ENCODE measurements at regions not wholly inside any gene's neighbourhood (a gene's known extent, or its start where the extent isn't known, plus 50 kb on each side); places are given as distances from the start of the nearest gene placed in this dataset.

GRCh38 chrX:40313269-40313668 lies 215.5 kb upstream of the BCOR start:
- Histone ChIP-seq H3K4me3 (no peak overlapping the region), H3K36me3 (replicated peaks) (no peaks in the 10 kb centered on the region), H3K9me3 (no peaks in the 10 kb centered on the region), H3K4me1 (no peaks in the 10 kb centered on the region), H3K27me3 (ENCODE audit: low read depth) (no peaks in the 10 kb centered on the region)
- in situ Hi-C loops (cut with MboI; ENCODE audit: low sequenced_read_pairs) = no loop called here
- no peak for DNase-seq (ENCODE audit: low spot score in 2 of 2)

- no peak overlapping the region for H3K4me3 ChIP-seq
- no peaks in the 10 kb centered on the region for H3K36me3 ChIP-seq (replicated peaks)
- in situ Hi-C loops (cut with MboI; ENCODE audit: low sequenced_read_pairs) = no loop called here
- no peaks in the 10 kb centered on the region for H3K27me3 ChIP-seq (ENCODE audit: low read depth)
- DNase-seq (ENCODE audit: low spot score in 2 of 2) = no peak
- no peaks in the 10 kb centered on the region for H3K9me3 ChIP-seq
- no peaks in the 10 kb centered on the region for H3K4me1 ChIP-seq
Measured at GRCh38 chrX:40310447-40310846, 212.7 kb upstream of the BCOR start.

- in situ Hi-C loops (cut with MboI; ENCODE audit: low sequenced_read_pairs) = no loop called here
- Histone ChIP-seq H3K4me3 (no peak overlapping the region), H3K27me3 (ENCODE audit: low read depth) (no peaks in the 10 kb centered on the region), H3K9me3 (no peaks in the 10 kb centered on the region), H3K36me3 (replicated peaks) (no peaks in the 10 kb centered on the region), H3K4me1 (no peaks in the 10 kb centered on the region)
- no peak for DNase-seq (ENCODE audit: low spot score in 2 of 2)
Measured at GRCh38 chrX:40310016-40310415, 212.3 kb upstream of the BCOR start.

DNA sequence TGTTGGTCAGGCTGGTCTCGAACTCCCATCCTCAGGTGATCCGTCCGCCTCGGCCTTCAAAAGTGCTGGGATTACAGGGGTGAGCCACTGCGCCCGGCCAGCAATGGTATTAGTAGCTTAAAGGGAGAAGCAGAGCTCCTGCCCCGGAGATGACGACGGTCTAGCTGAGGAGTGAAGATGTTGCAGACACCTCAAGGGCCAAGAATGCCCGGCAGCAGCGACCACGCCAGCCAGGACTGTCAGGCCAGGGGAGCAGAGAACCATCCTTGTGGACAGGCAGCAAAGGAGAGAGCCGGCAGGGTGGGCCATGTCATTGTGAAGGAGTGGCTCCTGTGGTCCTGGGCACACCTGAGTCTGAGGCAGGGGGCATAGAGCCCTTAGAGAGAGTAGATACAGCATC lies 210.1 kb upstream of the BCOR start:
- Histone ChIP-seq H3K4me1 (no peaks in the 10 kb centered on the region), H3K36me3 (replicated peaks) (no peaks in the 10 kb centered on the region), H3K9me3 (no peaks in the 10 kb centered on the region), H3K27me3 (ENCODE audit: low read depth) (no peaks in the 10 kb centered on the region), H3K4me3 (no peak overlapping the region)
- no peak for DNase-seq (ENCODE audit: low spot score in 2 of 2)
- in situ Hi-C loops (cut with MboI; ENCODE audit: low sequenced_read_pairs) = no loop called here

DNA sequence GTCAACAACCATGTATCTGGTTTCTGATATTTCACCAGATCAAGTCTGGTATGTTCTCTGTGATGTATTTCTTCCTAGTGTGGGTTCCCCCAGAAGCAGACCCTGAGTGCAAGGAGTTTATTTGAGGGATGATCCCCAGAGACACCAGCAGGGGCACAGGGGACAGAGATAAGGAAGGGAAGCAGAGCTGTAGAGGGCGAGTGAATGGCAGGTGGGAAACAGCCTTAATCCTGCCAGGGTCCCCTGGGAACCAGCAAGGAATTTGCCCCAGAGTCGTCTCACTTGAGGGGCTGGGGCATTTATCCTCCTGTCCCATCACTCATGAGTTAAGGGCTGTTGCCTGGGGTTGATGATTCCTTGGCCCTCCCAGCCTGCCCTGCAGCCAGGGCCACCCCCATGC lies 206.4 kb upstream of the BCOR start:
- in situ Hi-C loops (cut with MboI; ENCODE audit: low sequenced_read_pairs) = no loop called here
- Histone ChIP-seq H3K4me3 (no peak overlapping the region), H3K36me3 (replicated peaks) (no peaks in the 10 kb centered on the region), H3K9me3 (no peaks in the 10 kb centered on the region), H3K4me1 (no peaks in the 10 kb centered on the region), H3K27me3 (ENCODE audit: low read depth) (no peaks in the 10 kb centered on the region)
- DNase-seq (ENCODE audit: low spot score in 2 of 2) = no peak

GRCh38 chrX:40303256-40304077 lies 205.7 kb upstream of the BCOR start:
- no peaks in the 10 kb centered on the region for H3K27me3 ChIP-seq (ENCODE audit: low read depth)
- H3K4me1 ChIP-seq = no peaks in the 10 kb centered on the region
- in situ Hi-C loops (cut with MboI; ENCODE audit: low sequenced_read_pairs) = no loop called here
- no peaks in the 10 kb centered on the region for H3K9me3 ChIP-seq
- DNase-seq (ENCODE audit: low spot score in 2 of 2) = no peak
- H3K36me3 ChIP-seq (replicated peaks) = no peaks in the 10 kb centered on the region
- no peak overlapping the region for H3K4me3 ChIP-seq

- no peaks in the 10 kb centered on the region for H3K36me3 ChIP-seq (replicated peaks)
- DNase-seq (ENCODE audit: low spot score in 2 of 2) = no peak
- no peaks in the 10 kb centered on the region for H3K27me3 ChIP-seq (ENCODE audit: low read depth)
- no peaks in the 10 kb centered on the region for H3K9me3 ChIP-seq
- H3K4me1 ChIP-seq = no peaks in the 10 kb centered on the region
- no peak overlapping the region for H3K4me3 ChIP-seq
- in situ Hi-C loops (cut with MboI; ENCODE audit: low sequenced_read_pairs) = no loop called here
Measured at GRCh38 chrX:40300286-40300890, 202.6 kb upstream of the BCOR start.

DNA sequence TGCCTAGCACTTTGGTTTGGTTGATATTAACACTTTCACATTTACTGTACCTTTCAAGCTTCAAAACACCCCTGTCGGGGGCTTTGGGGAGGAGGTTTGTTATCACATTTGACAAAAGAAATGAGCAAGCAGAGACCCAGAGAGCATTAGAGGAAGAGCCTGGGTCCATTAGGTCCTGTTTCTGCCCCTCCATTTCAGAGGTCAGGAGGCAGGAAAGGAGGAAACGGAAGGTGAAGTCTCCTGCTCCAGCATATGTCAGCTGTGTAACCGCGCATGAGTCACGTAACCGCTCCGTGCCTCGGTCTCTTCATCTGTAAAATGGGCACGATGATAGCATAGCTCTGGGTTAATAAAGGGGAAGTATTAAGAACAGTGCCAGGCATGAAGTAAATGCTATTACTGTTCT lies 201.9 kb upstream of the BCOR start:
- Histone ChIP-seq H3K4me3 (no peak overlapping the region), H3K36me3 (replicated peaks) (no peaks in the 10 kb centered on the region), H3K27me3 (ENCODE audit: low read depth) (no peaks in the 10 kb centered on the region), H3K9me3 (no peaks in the 10 kb centered on the region), H3K4me1 (no peaks in the 10 kb centered on the region)
- no peak for DNase-seq (ENCODE audit: low spot score in 2 of 2)
- in situ Hi-C loops (cut with MboI; ENCODE audit: low sequenced_read_pairs) = no loop called here

- no peaks in the 10 kb centered on the region for H3K9me3 ChIP-seq
- in situ Hi-C loops (cut with MboI; ENCODE audit: low sequenced_read_pairs) = no loop called here
- H3K27me3 ChIP-seq (ENCODE audit: low read depth) = no peaks in the 10 kb centered on the region
- DNase-seq (ENCODE audit: low spot score in 2 of 2) = peak in 1 of 2 experiments; percentile 44
- no peaks in the 10 kb centered on the region for H3K4me1 ChIP-seq
- H3K36me3 ChIP-seq (replicated peaks) = no peaks in the 10 kb centered on the region
- no peak overlapping the region for H3K4me3 ChIP-seq
Measured at GRCh38 chrX:40298572-40299479, 201.1 kb upstream of the BCOR start.

DNA sequence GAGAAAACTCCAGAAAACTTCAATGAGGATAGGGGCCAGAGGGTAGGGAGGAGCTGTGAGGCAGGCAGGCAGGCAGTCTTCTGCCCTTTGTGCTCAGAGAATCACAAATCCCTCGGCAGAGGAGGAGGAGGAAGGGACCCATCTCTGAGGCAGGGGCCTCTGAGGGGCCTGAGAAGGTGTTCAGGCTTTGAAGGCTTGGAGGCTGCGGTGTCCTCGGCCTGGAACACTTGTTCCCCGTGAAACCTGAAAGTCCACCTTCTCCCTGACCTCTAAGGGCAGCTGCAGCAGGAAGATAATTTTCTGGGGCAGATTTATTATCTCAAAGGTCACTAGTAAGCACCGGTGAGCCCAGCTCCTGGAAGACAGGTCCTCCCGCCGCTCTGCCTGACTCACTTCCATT lies 200.3 kb upstream of the BCOR start:
- Histone ChIP-seq H3K27me3 (ENCODE audit: low read depth) (no peaks in the 10 kb centered on the region), H3K4me1 (no peaks in the 10 kb centered on the region), H3K4me3 (no peak overlapping the region), H3K9me3 (no peaks in the 10 kb centered on the region), H3K36me3 (replicated peaks) (no peaks in the 10 kb centered on the region)
- no peak for DNase-seq (ENCODE audit: low spot score in 2 of 2)
- in situ Hi-C loops (cut with MboI; ENCODE audit: low sequenced_read_pairs) = no loop called here

DNA sequence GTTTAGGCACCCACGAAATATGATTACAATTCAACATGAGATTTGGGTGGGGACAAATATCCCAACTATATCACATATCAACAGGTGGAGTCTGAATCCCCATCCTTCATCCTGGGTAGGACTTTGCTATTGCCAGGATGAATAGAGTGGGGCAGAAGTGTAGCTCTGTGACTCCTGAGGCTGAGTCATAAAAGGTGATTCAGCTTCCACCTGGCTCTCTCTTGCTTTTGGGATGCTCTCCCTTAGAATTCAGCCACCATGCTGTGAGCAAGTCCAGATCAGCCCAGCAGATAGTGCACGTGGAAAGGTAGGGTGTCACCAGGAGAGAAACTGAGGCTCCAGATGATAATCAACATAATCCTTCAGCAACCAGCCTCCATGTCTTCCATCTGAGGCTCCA lies 193.8 kb upstream of the BCOR start:
- no peaks in the 10 kb centered on the region for H3K9me3 ChIP-seq
- in situ Hi-C loops (cut with MboI; ENCODE audit: low sequenced_read_pairs) = no loop called here
- H3K27me3 ChIP-seq (ENCODE audit: low read depth) = no peaks in the 10 kb centered on the region
- DNase-seq (ENCODE audit: low spot score in 2 of 2) = no peak
- no peak overlapping the region for H3K4me3 ChIP-seq
- H3K4me1 ChIP-seq = no peaks in the 10 kb centered on the region
- H3K36me3 ChIP-seq (replicated peaks) = no peaks in the 10 kb centered on the region

DNA sequence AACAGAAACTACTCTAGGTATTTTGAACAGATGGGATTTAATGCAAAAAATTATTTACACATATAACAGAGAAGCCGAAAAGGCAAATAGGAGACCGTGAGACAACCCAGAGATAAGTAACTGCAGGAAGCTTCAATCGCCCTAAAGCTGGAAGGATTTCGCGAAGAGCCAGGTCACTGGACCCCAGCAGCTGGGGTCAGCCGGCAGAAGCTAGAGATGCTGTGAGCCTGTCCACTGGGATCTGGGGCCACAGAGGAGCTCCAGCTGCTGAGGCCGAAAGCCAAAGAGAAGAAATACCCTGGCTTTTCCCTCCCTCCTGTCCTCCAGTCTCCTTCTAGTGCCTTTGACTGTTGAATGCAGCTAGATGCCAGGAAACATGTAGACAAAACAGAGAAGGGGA lies 192.8 kb upstream of the BCOR start:
- H3K27me3 ChIP-seq (ENCODE audit: low read depth) = no peaks in the 10 kb centered on the region
- H3K36me3 ChIP-seq (replicated peaks) = no peaks in the 10 kb centered on the region
- DNase-seq (ENCODE audit: low spot score in 2 of 2) = no peak
- in situ Hi-C loops (cut with MboI; ENCODE audit: low sequenced_read_pairs) = no loop called here
- no peaks in the 10 kb centered on the region for H3K4me1 ChIP-seq
- no peak overlapping the region for H3K4me3 ChIP-seq
- no peaks in the 10 kb centered on the region for H3K9me3 ChIP-seq

DNA sequence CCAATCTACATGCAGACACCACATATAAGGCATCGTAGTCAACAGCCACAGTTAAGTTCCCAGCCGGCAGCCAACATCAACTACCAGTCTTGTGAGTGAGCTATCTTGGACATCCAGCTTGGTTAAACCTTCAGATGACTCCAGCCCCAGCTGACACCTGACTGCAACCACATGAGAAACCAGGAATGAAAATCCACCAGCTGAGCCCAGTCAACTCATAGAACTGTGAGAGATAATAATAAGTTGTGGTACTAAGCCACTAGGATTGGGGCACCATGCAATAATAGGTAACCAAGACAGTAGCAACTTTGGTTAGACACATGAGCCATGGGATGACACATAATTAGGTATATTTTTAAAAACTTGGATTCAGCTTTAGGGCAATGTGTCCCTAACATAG lies 188.1 kb upstream of the BCOR start:
- Histone ChIP-seq H3K36me3 (replicated peaks) (no peaks in the 10 kb centered on the region), H3K4me3 (no peak overlapping the region), H3K9me3 (no peaks in the 10 kb centered on the region), H3K4me1 (no peaks in the 10 kb centered on the region), H3K27me3 (ENCODE audit: low read depth) (no peaks in the 10 kb centered on the region)
- DNase-seq (ENCODE audit: low spot score in 2 of 2) = no peak
- in situ Hi-C loops (cut with MboI; ENCODE audit: low sequenced_read_pairs) = no loop called here

- Histone ChIP-seq H3K27me3 (ENCODE audit: low read depth) (no peaks in the 10 kb centered on the region), H3K36me3 (replicated peaks) (no peaks in the 10 kb centered on the region), H3K4me3 (no peak overlapping the region), H3K4me1 (no peaks in the 10 kb centered on the region), H3K9me3 (no peaks in the 10 kb centered on the region)
- in situ Hi-C loops (cut with MboI; ENCODE audit: low sequenced_read_pairs) = no loop called here
- no peak for DNase-seq (ENCODE audit: low spot score in 2 of 2)
Measured at GRCh38 chrX:40284852-40285251, 187.1 kb upstream of the BCOR start.

Data from HAP-1 (cell line).